Common myeloid progenitor, CD34-positive (primary cell): ENCODE measurements at regions not wholly inside any gene's neighbourhood (a gene's known extent, or its start where the extent isn't known, plus 50 kb on each side); places are given as distances from the start of the nearest gene placed in this dataset.

Experiments
- CTCF ChIA-PET: fragments of 350-600 bp; sonication (Branson Sonifier 250); formaldehyde crosslinking; loops from one replicate; lab custom pipeline; 2021; ENCODE audit warnings: antibody characterized with exemption; lab: Charles Lee
- POLR2A ChIA-PET: fragments of 350-600 bp; sonication (Branson Sonifier 250); formaldehyde crosslinking; loops from one replicate; lab custom pipeline; 2021; ENCODE audit warnings: antibody characterized with exemption; lab: Charles Lee
- DNase-seq, 3 donors: peaks; one replicate each; pipeline versions ENCODE4 v3.0.0 to v3.0.0-alpha.2; 2013
- H3K27ac ChIP-seq, 2 experiments: 1 replicate in 1 of 2; 2 replicates in 1 of 2; pipeline ENCODE4 v1.7.0; 2013; ENCODE audit warnings: inconsistent platforms in 2 of 2, low read length in 2 of 2, mild to moderate bottlenecking in 2 of 2, low read depth in 1 of 2, moderate library complexity in 1 of 2; ENCODE audit not compliant: severe bottlenecking in 2 of 2, insufficient read depth in 1 of 2, poor library complexity in 1 of 2
- H3K27me3 ChIP-seq, 5 experiments: replicated peaks in 2 of 5; 1 replicate in 3 of 5; 2 replicates in 2 of 5; pipeline versions ENCODE4 v1.6.1 to v1.7.0; 2013; ENCODE audit warnings: low read length in 4 of 5, mild to moderate bottlenecking in 2 of 5, moderate library complexity in 2 of 5, inconsistent platforms in 1 of 5; ENCODE audit not compliant: insufficient read depth in 5 of 5, control insufficient read depth in 4 of 5
- H3K36me3 ChIP-seq, 4 experiments: 1 replicate in 2 of 4; 2 replicates in 2 of 4; pipeline versions ENCODE4 v1.6.1 to v1.7.0; 2013; ENCODE audit warnings: low read length in 3 of 4, control low read depth in 1 of 4, mild to moderate bottlenecking in 1 of 4; ENCODE audit not compliant: control insufficient read depth in 4 of 4, insufficient read depth in 4 of 4
- H3K4me1 ChIP-seq, 4 experiments: 1 replicate in 3 of 4; 2 replicates in 1 of 4; pipeline versions ENCODE4 v1.6.1 to v1.7.1; 2013; ENCODE audit warnings: low read length in 3 of 4, mild to moderate bottlenecking in 3 of 4, control low read depth in 1 of 4, inconsistent platforms in 1 of 4, moderate library complexity in 1 of 4; ENCODE audit not compliant: control insufficient read depth in 4 of 4, insufficient read depth in 4 of 4; ENCODE audit errors: control extremely low read depth in 1 of 4
- H3K4me3 ChIP-seq, 7 experiments: 1 replicate in 4 of 7; 2 replicates in 3 of 7; pipeline versions ENCODE4 v1.5.1 to v1.7.0; 2013; ENCODE audit warnings: mild to moderate bottlenecking in 7 of 7, low read length in 6 of 7, moderate library complexity in 6 of 7, inconsistent platforms in 2 of 7, low read depth in 2 of 7, control low read depth in 1 of 7; ENCODE audit not compliant: insufficient read depth in 4 of 7, control insufficient read depth in 1 of 7; ENCODE audit errors: extremely low read depth in 1 of 7
- H3K9me3 ChIP-seq, 5 experiments: 1 replicate in 4 of 5; 2 replicates in 1 of 5; pipeline versions ENCODE4 v1.6.1 to v1.7.1; 2013; ENCODE audit warnings: low read length in 4 of 5, mild to moderate bottlenecking in 2 of 5, inconsistent platforms in 1 of 5, low read depth in 1 of 5, moderate library complexity in 1 of 5; ENCODE audit not compliant: control insufficient read depth in 4 of 5, insufficient read depth in 2 of 5; ENCODE audit errors: control extremely low read depth in 1 of 5
- WGBS: methylation state at CpG from one replicate; pipeline ENCODE4 v1.1.5; 2013; ENCODE audit not compliant: insufficient coverage; 5-methylcytosine and 5-hydroxymethylcytosine counted together

- Histone ChIP-seq H3K9me3 (no peaks in the 10 kb centered on the region), H3K27me3 (no peaks in the 10 kb centered on the region), H3K4me1 (no peaks in the 10 kb centered on the region), H3K27ac (no peak overlapping the region), H3K4me3 (no peak overlapping the region), H3K36me3 (no peaks in the 10 kb centered on the region)
- CTCF ChIA-PET: no interaction called here
- 56% methylated on average over 1 of the region's 2 CpGs for WGBS
- POLR2A ChIA-PET: no interaction called here
- no peak for DNase-seq
These were observed 498.4 kb upstream of the ALCAM start for GRCh38 chr3:104868291-104868690.

- DNase-seq: no peak
- no peaks in the 10 kb centered on the region for H3K9me3 ChIP-seq
- H3K4me3 ChIP-seq: no peak overlapping the region
- H3K27me3 ChIP-seq: no peaks in the 10 kb centered on the region
- H3K27ac ChIP-seq: no peak overlapping the region
- CTCF ChIA-PET: no interaction called here
- H3K36me3 ChIP-seq: no peaks in the 10 kb centered on the region
- POLR2A ChIA-PET: no interaction called here
- no peaks in the 10 kb centered on the region for H3K4me1 ChIP-seq
- 86% methylated on average over 1 of the region's 1 CpG for WGBS
These were observed 496.4 kb upstream of the ALCAM start for GRCh38 chr3:104870276-104870675.

- WGBS: no CpG with 5 or more reads among the region's 1 CpG
- H3K27me3 ChIP-seq: no peaks in the 10 kb centered on the region
- no peaks in the 10 kb centered on the region for H3K4me1 ChIP-seq
- POLR2A ChIA-PET: no interaction called here
- DNase-seq: no peak
- no peaks in the 10 kb centered on the region for H3K36me3 ChIP-seq
- H3K27ac ChIP-seq: no peak overlapping the region
- H3K4me3 ChIP-seq: no peak overlapping the region
- CTCF ChIA-PET: no interaction called here
- H3K9me3 ChIP-seq: no peaks in the 10 kb centered on the region
These were observed 493.4 kb upstream of the ALCAM start for GRCh38 chr3:104873331-104873730.

GRCh38 chr3:104878395-104878794 is 488.3 kb upstream of the ALCAM start:
- H3K4me1 ChIP-seq: no peaks in the 10 kb centered on the region
- no peak overlapping the region for H3K4me3 ChIP-seq
- CTCF ChIA-PET: no interaction called here
- H3K27ac ChIP-seq: no peak overlapping the region
- H3K9me3 ChIP-seq: no peaks in the 10 kb centered on the region
- no CpG with 5 or more reads among the region's 2 CpGs for WGBS
- DNase-seq: no peak
- H3K36me3 ChIP-seq: no peaks in the 10 kb centered on the region
- no peaks in the 10 kb centered on the region for H3K27me3 ChIP-seq
- POLR2A ChIA-PET: no interaction called here

- WGBS: 81% methylated on average over 2 of the region's 2 CpGs
- no peak for DNase-seq
- no peaks in the 10 kb centered on the region for H3K36me3 ChIP-seq
- no peaks in the 10 kb centered on the region for H3K9me3 ChIP-seq
- no peaks in the 10 kb centered on the region for H3K27me3 ChIP-seq
- ChIA-PET POLR2A (no interaction called here), CTCF (no interaction called here)
- H3K4me1 ChIP-seq: no peaks in the 10 kb centered on the region
- no peak overlapping the region for H3K27ac ChIP-seq
- no peak overlapping the region for H3K4me3 ChIP-seq
These were observed 486.8 kb upstream of the ALCAM start for GRCh38 chr3:104879919-104880318.

GRCh38 chr3:104885214-104885814 is 481.4 kb upstream of the ALCAM start:
- no peaks in the 10 kb centered on the region for H3K27me3 ChIP-seq
- DNase-seq: no peak
- POLR2A ChIA-PET: no interaction called here
- CTCF ChIA-PET: interaction anchor here (0.9 kb wide), 1 partner anchor 10 kb away, joined by 3 read pairs; no protein-coding TSS in a partner anchor
- peaks cover 0 to 11% (median 0%) of the 10 kb centered on the region in 4 experiments for H3K4me1 ChIP-seq
- 82% methylated on average over 1 of the region's 3 CpGs for WGBS
- H3K9me3 ChIP-seq: no peaks in the 10 kb centered on the region
- H3K27ac ChIP-seq: no peak overlapping the region
- H3K36me3 ChIP-seq: no peaks in the 10 kb centered on the region
- H3K4me3 ChIP-seq: no peak overlapping the region

- POLR2A ChIA-PET: no interaction called here
- peak in 2 of 3 donors; percentile 1 for DNase-seq
- no peaks in the 10 kb centered on the region for H3K9me3 ChIP-seq
- H3K36me3 ChIP-seq: no peaks in the 10 kb centered on the region
- CTCF ChIA-PET: no interaction called here
- H3K27ac ChIP-seq: no peak overlapping the region
- no peaks in the 10 kb centered on the region for H3K27me3 ChIP-seq
- no peak overlapping the region for H3K4me3 ChIP-seq
- H3K4me1 ChIP-seq: peaks cover 0 to 11% (median 0%) of the 10 kb centered on the region in 4 experiments
- WGBS: 79% methylated on average over 2 of the region's 4 CpGs
These were observed 480.3 kb upstream of the ALCAM start for GRCh38 chr3:104886220-104886995.
